HEK293T (cell line): ENCODE measurements at regions not wholly inside any gene's neighbourhood (a gene's known extent, or its start where the extent isn't known, plus 50 kb on each side); places are given as distances from the start of the nearest gene placed in this dataset.

Source experiments
- CTCF ChIA-PET: fragments of 350-600 bp; formaldehyde crosslinking; extraction: SDS; loops from one replicate; lab custom pipeline; 2021; ENCODE audit warnings: antibody characterized with exemption, inconsistent platforms; lab: Yijun Ruan, JAX
- POLR2A ChIA-PET: fragments of 350-600 bp; formaldehyde crosslinking; extraction: SDS; loops from one replicate; lab custom pipeline; 2020; ENCODE audit warnings: antibody characterized with exemption, inconsistent platforms; lab: Yijun Ruan, JAX
- DNase-seq: peaks from one replicate; pipeline ENCODE4 v3.0.0; 2012; ENCODE audit warnings: mixed read lengths; ENCODE audit errors: extremely low spot score
- ARNT ChIP-seq: fragments of 450-650 bp; IDR thresholded peaks from 2 replicates; pipeline ENCODE4 v1.6.1; 2017; ENCODE audit warnings: mild to moderate bottlenecking
- BHLHE40 ChIP-seq: fragments of 450-650 bp; IDR thresholded peaks from 2 replicates; pipeline ENCODE4 v1.6.1; 2016; ENCODE audit warnings: mild to moderate bottlenecking, moderate library complexity, borderline replicate concordance
- CTBP1 ChIP-seq: fragments of 450-650 bp; IDR thresholded peaks from 2 replicates; pipeline ENCODE4 v1.6.1; 2016; ENCODE audit warnings: borderline replicate concordance
- ELF4 ChIP-seq: fragments of 450-650 bp; IDR thresholded peaks from 2 replicates; pipeline ENCODE4 v1.6.1; 2017; ENCODE audit warnings: antibody characterized with exemption
- FOXA1 ChIP-seq: fragments of 450-650 bp; IDR thresholded peaks from 2 replicates; pipeline ENCODE4 v1.6.1; 2016; ENCODE audit warnings: mild to moderate bottlenecking
- FOXK2 ChIP-seq: fragments of 450-650 bp; IDR thresholded peaks from 2 replicates; pipeline ENCODE4 v1.6.1; 2016; ENCODE audit warnings: mild to moderate bottlenecking
- FOXM1 ChIP-seq: fragments of 450-650 bp; IDR thresholded peaks from 2 replicates; pipeline ENCODE4 v1.6.1; 2017; ENCODE audit warnings: mild to moderate bottlenecking, borderline replicate concordance
- HDGF ChIP-seq: fragments of 450-650 bp; IDR thresholded peaks from 2 replicates; pipeline ENCODE4 v1.6.1; 2017; ENCODE audit warnings: antibody characterized with exemption, borderline replicate concordance
- L3MBTL2 ChIP-seq: fragments of 450-650 bp; conservative IDR thresholded peaks from 2 replicates; pipeline ENCODE4 v1.6.1; 2016; ENCODE audit warnings: mild to moderate bottlenecking
- LEF1 ChIP-seq: fragments of 450-650 bp; IDR thresholded peaks from 2 replicates; pipeline ENCODE4 v1.6.1; 2017; ENCODE audit warnings: mild to moderate bottlenecking, borderline replicate concordance
- NFRKB ChIP-seq: fragments of 450-650 bp; IDR thresholded peaks from 2 replicates; pipeline ENCODE4 v1.6.1; 2016; ENCODE audit warnings: mild to moderate bottlenecking, moderate library complexity
- SP1 ChIP-seq: fragments of 450-650 bp; IDR thresholded peaks from 2 replicates; pipeline ENCODE4 v1.6.1; 2017
- SUZ12 ChIP-seq: fragments of 450-650 bp; IDR thresholded peaks from 2 replicates; pipeline ENCODE4 v1.6.1; 2016; ENCODE audit warnings: mild to moderate bottlenecking
- TARDBP ChIP-seq: fragments of 450-650 bp; IDR thresholded peaks from 2 replicates; pipeline ENCODE4 v1.6.1; 2016
- ZNF384 ChIP-seq: fragments of 450-650 bp; IDR thresholded peaks from 2 replicates; pipeline ENCODE4 v1.6.1; 2016
- TF ChIP-seq, protein P1 (sequence below): fragments of 450-650 bp; IDR thresholded peaks from 2 replicates; pipeline ENCODE4 v1.6.1; 2016

DNA sequence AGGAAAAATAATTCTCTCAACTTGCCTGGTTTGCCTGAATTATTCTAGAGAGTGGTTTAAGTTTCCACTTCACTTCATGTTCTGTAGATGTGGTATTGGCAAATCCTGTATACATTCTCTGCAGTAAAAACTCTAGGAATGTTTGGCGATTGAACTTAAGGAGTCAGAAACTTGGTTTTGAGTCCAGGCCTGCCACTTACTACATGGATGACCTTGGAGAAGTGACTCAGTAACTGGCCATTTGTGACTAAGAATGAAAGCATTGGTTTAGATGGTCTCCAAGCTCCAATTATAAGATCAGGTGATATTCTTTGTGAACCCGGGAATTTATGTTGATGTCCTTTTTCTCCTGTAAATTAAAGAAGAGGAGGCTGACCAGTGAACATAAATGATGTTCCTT, 233.8 kb downstream of the GAS1 start:
- CTCF ChIA-PET, result no interaction called here
- TF ChIP-seq SUZ12 (no peak), ARNT (no peak), FOXK2 (no peak), CTBP1 (no peak), L3MBTL2 (no peak), BHLHE40 (no peak), HDGF (no peak), SP1 (no peak), LEF1 (no peak), TARDBP (no peak), FOXA1 (no peak), ELF4 (no peak)
- TF ChIP-seq, protein P1, sequence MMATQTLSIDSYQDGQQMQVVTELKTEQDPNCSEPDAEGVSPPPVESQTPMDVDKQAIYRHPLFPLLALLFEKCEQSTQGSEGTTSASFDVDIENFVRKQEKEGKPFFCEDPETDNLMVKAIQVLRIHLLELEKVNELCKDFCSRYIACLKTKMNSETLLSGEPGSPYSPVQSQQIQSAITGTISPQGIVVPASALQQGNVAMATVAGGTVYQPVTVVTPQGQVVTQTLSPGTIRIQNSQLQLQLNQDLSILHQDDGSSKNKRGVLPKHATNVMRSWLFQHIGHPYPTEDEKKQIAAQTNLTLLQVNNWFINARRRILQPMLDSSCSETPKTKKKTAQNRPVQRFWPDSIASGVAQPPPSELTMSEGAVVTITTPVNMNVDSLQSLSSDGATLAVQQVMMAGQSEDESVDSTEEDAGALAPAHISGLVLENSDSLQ, result no peak
- DNase-seq, result no peak
- POLR2A ChIA-PET, result no interaction called here

DNA sequence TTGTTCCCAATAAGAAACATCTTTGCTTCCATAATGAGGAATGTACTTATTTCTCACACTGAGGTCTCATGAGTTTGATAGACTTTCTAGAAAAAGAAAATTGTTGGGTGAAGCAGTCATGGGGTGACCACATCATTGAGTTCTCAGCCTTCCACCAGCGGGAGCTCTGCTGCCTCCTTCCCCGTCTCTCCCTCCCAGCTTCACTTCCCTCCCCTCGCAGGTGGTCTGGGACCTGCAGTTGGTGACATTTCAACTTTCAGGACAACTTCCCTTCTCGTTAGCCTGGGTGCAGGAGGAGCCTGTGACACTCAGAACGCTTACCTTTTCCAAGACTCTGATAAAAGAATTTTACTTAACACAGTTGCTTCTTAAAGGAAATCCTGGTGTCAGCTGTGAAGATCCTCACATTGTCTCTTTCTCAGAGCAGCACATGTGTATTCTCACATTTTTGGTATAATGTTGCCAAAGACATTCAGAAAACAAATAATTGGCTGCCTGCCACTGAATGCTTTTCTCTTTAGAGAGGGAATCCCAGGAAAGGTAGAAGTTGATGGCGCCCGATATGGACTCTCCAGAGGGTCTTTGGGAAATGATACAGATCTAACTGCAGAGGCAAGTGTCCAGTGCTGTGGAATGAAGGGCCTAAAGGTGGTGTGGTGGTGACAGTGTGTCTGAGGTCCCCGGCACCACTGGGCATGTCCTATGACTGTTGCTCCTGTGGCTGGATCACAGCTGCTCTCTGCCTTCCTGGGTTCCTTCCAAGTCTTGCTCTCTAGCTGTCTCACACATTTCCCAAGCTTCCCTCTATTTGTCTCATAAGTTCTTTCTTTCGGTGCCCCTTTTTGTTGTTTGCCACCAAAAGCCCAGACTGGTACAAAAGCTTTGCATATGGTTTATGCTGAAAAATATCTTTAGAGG, 238.1 kb downstream of the GAS1 start:
- no peak for DNase-seq
- CTCF ChIA-PET, result no interaction called here
- POLR2A ChIA-PET, result no interaction called here
- TF ChIP-seq TARDBP (no peak), SUZ12 (no peak), BHLHE40 (no peak), HDGF (no peak), ELF4 (no peak), LEF1 (no peak), ARNT (no peak), FOXK2 (no peak), FOXM1 (no peak), NFRKB (no peak), SP1 (no peak), CTBP1 (no peak), FOXA1 (no peak), ZNF384 (no peak), L3MBTL2 (no peak)
- TF ChIP-seq, protein P1, result no peak

DNA sequence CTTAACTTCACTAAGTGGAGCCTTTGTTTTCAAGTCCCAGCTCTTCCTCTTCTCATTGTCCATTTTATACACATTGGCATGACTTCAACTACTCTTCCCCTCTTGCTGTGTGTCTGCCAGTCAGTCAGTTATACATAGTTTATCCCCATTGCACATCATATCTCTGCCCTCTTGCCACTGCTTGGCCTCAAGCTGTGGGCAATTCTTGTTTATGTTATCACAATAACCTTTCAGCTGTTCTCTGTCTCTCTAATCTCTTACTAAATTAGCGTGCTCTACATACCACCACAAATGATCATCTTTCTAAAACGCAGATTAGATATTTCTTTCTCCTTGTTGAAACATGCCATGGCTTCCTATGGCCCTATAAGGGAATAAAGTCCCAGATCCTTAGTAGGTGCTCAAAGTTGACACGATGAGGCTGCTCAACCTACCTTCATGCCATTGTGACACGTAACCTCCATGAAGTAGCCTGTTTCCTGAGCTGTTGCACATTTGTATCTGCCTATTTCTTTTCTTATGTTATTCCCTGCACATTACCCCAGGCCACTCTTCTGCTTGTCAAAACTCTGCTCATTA, 239.3 kb downstream of the GAS1 start:
- ChIA-PET CTCF (no interaction called here), POLR2A (interaction anchor here (0.5 kb wide), 1 partner anchor 9 kb away, joined by 3 read pairs; no protein-coding TSS in a partner anchor)
- no peak for DNase-seq
- TF ChIP-seq L3MBTL2 (no peak), FOXK2 (no peak), LEF1 (no peak), BHLHE40 (no peak), FOXM1 (no peak), NFRKB (no peak), SUZ12 (no peak), CTBP1 (no peak)
- TF ChIP-seq, protein P1, result no peak

DNA sequence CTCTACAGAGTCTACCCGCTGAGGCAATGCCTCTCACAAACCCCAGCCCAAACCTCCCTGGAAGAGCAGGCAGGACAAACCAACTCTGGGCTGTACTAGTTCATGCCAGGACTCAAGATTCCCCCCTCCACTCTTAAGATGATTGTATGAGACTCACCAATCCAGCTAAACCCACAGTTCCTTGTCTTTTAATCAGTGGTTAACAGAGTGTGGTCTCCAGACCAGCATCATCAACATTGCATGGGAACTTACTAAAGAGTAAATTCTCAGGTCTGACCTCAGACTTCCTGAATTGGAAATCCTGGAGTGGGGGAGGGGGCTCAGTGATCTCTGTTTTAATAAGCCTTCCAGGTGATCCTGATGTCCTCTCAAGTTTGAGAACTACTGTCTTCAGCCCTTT, 240.9 kb downstream of the GAS1 start:
- DNase-seq, result no peak
- POLR2A ChIA-PET, result no interaction called here
- CTCF ChIA-PET, result no interaction called here
- TF ChIP-seq, protein P1, result no peak
- TF ChIP-seq FOXK2 (no peak), BHLHE40 (no peak), LEF1 (no peak), FOXM1 (no peak), HDGF (no peak), ARNT (no peak), NFRKB (no peak), FOXA1 (no peak)

DNA sequence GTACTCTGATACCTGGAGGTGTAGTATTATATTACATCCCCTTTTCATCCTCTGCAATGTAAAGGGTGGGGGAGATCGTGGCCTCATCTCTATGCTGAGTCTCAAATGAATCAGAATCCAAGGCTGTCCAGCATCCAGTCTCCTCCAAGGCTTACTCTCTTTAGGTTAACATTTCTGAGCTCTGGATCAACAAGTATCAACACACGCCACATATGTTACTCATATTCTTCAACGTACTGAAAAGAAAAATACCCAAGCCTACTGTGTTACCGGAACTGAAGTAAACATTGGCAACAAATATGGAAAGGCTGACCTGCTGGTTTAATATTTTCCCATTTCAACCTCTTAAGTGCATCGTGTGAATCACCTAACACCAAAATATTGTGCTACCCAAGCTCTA, 241.8 kb downstream of the GAS1 start:
- CTCF ChIA-PET, result no interaction called here
- POLR2A ChIA-PET, result no interaction called here
- no peak for TF ChIP-seq TARDBP
- no peak for TF ChIP-seq ARNT
- TF ChIP-seq FOXK2, result no peak
- no peak for TF ChIP-seq CTBP1
- no peak for TF ChIP-seq FOXA1
- no peak for TF ChIP-seq BHLHE40
- no peak for TF ChIP-seq ELF4
- no peak for DNase-seq
